HG03064 (cell line): ENCODE measurements at regions not wholly inside any gene's neighbourhood (a gene's known extent, or its start where the extent isn't known, plus 50 kb on each side); places are given as distances from the start of the nearest gene placed in this dataset.

Experiments used
- ATAC-seq: cut with Tn5 transposase; IDR thresholded peaks from one replicate; pipeline ENCODE4 v1.9.1; 2021; ENCODE audit warnings: low read depth; ENCODE audit not compliant: unreplicated experiment

DNA sequence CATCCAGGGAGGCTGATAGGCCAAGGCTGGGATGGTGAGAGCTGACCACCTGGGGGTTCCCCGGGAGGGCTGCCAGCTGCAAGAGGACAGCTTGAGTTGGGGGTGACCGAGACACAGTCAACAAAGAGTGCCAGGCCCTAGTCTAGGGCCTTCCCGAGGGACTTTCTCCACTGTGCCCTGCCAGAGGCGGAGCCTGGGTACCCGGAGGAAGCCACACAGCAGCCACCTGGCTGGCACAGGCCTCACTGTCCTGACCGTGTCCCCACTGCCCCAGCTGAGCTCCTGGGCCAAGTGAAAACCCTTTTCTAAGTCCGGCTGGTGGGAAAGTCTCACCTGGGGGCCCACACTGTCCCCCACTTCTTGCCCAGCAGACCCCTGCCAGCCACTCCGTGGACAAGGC lies 71.9 kb upstream of the GSE1 start:
- ATAC-seq = no peak

GRCh38 chr16:85541619-85541979 lies 71.5 kb upstream of the GSE1 start:
- ATAC-seq = no peak

DNA sequence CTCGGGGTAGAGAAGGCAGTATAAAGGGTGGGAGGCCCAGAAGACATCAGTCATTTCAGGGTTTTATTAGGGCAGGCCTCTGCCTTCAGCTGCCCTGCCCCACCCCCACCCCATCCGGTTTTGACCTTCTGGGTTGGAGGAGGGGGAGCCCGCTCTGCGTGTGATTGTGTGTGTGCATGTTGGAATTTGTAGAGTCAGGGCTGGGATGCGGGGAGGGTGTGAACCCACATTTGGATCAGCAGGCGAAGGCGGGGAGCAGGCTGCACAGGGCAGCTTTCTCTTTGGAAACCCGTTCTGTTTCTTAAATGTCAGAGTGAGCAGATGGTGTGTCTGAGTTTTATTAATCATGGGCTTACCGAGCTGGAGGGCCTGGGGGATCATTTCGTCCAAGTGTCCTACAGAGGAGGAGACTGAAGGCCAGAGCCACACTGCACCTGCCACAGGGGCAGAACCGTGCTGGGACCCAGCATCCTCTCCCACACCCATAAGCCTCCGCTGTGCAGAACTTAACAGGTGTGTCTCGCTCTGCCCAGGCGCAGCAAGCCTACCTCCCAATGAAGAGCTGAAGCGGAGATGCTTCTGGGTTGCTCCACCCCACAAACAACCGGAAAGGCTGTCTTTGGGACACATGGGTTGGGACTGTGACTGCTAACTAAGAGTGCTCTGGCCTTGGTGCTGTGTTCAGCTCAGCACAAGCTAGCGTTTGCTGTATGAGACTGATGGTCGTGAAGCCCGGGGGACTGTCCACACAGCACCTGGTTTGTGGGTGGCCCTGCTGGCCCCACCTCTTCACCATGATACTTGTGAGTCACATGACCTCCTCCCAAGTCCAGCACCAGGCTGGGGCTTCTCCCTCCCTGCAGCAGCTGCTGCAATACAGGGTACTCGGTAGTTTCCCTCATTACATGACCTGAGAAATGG lies 70.9 kb upstream of the GSE1 start:
- ATAC-seq = no peak

DNA sequence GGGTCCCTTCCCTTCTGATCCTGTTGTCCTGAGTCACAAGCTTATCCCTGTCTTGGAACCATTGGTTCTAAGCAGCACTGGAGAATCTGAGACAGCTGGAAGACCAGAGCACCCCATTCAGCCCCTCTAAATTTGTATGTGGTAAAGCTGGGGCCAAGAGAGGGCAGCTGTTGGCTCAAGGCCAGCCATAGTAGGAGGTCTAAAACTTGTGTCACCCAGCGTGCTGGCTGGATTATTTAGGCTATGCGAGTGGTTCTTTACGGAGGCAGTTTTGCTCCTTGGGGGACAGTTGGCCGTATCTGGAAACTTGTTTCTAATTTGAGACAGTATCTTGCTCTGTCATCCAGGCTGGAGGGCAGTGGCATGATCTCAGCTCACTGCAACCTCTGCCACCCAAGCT lies 69.6 kb upstream of the GSE1 start:
- ATAC-seq = no peak

- no peak for ATAC-seq
These were observed 69.1 kb upstream of the GSE1 start for GRCh38 chr16:85544016-85544415.

- ATAC-seq = no peak
These were observed 68.5 kb upstream of the GSE1 start for GRCh38 chr16:85544668-85545067.

DNA sequence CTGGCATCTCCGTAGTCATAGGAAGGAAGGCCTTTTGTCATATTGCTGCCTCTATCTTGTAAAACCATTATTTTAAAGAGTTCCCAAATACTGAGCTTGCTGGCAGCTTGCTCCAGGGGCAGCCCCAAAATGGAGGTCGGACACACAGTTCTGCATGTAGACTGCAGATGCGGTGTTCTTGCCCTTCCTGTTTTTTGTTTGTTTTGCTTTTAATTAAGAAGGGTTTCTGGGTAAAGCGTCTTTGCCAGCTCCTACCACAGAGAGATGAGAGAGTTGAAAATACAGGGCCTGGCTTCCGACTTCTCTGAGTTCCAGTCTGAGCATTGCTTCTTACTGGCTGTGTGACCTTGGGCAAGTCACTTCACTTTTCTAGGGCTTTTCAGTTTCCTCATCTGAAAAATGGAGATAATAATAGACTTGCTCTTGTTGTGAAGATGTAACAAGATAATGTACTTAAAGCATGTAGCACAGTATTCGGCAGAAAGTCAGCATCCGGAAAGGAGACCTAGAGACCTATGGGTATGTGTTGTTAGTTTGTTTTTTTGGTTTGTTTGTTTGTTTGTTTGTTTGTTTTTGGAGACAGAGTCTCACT lies 67.8 kb upstream of the GSE1 start:
- no peak for ATAC-seq

GRCh38 chr16:85546585-85547447 lies 66.3 kb upstream of the GSE1 start:
- no peak for ATAC-seq

DNA sequence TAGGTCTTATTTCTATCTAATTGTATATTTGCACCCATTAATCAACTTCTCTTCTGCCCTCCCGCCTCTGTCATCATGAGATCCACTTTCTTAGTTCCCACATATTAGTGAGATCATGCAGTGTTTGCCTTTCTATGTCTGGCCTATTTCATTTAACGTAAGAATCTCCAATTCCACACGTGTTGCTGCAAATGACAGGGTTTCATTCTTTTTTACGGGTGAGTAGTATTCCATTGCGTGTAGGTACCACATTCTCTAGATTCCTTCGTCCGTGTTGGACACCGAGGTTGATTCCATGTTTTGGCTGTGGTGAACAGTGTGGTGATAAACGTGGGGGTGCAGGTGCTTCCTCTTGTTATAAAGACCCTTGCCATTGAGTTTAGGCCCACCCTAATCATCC lies 64.7 kb upstream of the GSE1 start:
- ATAC-seq = no peak

DNA sequence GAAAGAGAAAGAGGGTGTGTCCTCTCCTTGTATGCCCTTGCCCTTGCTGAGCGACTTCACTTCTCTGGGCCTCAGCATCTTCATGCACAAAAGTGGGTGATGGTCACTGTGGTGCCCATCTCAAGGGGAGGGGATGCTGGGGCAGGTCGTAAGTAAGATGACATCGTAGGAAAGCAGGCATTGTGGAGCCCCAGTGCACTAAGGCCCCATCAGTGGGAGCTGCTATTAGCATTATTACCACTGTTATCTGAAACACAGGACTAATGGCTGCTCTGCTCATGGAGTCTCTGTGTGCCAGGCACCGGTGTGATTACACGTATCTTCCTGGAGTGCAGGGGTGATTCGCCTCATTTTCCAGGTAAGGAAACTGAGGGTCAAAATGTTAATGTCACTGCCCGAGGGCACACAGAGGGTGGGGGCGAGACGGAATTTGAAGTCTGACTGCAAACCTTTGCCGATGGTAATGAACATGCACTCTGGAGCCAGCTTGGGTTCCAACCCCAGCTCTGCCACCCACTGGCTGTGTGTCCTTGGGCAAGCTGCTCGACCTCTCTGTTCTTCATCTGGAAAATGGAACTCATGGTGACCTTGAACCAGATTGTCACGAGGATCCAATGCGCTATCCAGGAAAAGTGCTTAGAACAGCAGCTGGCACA lies 63.2 kb upstream of the GSE1 start:
- ATAC-seq = no peak

DNA sequence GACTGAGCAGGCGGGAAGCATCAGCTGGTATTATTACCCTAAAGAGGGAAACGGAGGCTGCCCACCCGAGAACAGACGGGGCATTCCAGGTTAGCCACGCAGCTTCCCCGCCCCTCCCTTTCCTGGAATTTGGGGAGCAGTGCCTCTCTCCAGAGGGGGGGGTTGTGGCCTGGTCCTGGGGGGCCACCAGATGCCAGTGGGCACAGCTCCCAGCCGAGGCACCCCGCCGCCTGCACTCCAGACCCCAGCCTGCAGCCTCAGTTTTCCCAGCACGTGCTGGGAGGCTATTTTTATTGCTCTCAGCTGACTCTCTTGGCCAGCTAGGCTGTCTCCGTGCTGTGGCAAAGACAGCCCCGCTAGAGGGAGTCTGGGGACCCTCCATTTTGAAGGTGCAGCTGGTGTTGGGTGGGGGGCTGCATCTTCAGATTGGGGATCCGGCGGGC lies 62.7 kb upstream of the GSE1 start:
- ATAC-seq = no peak

DNA sequence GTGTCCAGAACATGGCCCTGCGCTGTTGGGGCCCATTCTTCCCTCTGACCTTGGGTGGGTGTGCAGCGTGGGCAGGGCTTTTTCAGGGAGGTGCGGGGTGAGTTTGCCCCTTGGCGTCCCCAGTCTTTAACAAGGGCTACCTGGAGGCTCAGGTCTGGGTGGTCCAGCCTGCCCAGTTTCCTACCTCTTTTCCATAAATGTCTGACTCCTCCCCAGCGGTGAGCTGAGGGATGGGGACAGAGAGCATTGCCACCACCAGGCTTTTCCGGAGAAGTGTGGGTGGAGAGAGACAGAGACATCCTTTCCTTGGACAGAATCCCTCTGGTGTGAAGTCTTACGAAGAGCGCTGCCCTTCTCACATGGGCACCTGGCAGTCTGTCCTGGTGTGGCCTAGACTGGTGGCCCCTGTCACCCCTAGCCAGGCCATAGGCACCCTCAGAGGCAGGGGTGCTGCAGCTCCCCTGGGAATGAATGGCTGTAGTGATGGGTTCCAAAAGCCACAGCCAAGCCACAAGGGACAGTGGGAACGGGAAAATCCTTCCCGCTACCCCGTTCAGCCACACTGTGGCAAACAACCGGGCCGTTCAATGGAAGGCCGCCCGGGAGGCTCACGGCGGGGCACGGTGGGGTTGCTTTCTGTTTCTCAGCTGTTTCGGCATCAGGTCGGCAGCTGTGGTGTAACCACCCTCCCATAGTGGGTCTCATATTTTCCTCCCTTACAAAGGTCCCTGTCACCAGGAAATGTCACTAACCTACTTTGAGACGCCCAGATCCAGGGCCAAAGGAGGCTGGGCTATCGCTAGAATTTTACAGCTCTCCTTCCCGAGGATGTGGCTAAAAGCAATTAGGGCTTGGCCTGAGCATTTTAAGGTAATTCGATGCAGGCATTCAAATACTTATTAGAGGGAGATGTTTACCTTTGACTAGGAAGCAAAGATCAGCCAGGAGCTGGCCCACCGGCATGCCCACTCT lies 61.9 kb upstream of the GSE1 start:
- no peak for ATAC-seq

DNA sequence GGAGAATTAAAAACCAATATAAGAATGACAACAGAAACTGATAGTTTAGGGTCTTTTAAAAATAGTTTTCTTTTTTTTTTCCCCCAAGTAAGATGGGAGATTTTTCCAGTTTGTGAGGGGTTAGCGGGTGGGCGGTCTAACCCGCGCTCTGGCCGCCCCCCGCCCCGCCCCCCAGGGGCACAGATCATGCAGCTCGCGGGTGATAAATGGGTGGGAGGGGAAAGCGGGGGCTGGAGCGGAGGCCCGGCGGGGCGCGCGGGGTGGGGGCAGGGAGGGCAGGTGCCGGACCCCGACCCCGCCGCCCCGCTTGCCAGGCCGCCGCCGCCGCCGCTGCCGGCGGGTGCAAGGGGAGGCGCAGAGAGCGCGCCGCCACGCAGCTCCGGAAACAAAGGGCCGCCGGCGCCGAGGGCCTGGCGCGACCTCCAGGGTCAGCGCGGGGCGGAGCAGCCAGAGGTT lies 60.1 kb upstream of the GSE1 start:
- ATAC-seq = peak; percentile 12

DNA sequence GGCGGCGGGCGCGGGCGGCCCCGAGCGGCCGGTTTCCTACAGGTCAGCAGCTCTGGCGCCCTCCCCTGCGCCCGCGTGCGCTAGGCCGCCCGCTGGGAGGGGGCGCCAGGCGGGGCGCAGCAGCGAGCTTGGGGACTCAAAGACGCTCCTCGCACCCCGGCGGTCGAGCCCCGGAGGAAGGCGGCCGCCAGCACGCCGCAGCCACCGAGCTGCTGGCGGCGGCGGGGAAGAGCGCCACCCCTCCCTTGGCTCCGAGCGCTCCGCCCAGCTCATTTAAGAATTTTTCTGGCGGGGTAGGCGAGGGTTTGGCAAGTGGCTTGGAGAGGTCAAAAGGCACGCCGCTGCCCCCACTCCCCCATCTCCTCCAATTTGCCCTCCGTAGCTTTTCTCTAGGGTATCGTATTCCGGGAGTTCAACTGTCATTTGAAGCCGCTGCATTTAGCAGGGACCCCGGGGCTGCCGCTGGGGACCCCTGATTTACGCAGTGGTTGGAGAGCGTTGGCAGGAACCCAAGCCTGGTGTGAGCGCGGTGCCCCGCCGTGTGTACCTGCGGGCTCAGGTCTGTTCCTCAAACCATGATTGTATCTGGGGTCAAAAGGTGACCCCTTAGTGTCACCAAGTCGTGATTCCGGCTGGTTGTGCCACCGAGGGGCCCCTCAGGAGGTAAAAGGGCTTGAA lies 59.5 kb upstream of the GSE1 start:
- peak; percentile 30 for ATAC-seq

- ATAC-seq = peak; percentile 43
These were observed 58.8 kb upstream of the GSE1 start for GRCh38 chr16:85554114-85554888.

DNA sequence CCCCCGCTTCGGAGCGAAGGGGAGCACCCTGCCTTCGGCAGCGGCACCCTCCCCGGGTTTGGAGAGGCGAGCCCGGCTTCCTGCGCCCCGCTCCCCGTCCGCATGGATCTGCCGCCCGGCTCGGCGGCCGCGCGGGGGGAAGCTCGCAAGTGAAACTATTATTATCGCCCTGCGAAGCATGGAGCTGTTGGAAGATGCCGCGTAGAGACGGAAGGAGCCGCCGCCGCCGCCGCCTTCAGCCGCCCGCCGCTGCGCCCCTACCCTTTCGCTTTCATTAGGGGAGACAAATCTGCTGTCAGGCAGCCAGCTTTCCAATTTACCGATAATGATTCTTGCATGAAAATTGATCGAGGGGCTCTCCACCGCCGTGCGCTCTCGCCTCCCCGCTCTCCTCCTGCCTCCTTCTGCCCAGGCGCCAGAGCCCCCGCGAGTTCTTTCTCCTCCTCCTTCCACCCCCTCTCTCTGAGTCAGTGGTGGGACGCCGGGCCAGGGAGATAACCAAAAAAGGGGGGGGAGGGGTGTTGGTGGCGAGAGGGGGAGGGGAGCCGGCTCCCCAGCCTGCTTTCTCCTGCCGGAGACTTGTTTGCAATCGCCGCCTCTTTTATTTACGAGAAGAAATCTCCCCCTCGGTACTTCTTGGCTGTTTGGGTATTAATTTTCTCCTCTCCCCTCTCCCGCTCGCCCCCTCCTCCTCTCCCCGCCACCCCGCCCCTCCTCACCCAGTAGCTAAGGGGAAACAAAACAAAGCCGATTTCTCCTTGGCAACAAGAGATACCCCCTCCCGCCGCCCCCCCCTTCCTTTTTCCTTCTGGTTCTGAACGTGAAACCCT lies 58.0 kb upstream of the GSE1 start:
- no peak for ATAC-seq

GRCh38 chr16:85555719-85556455 lies 57.2 kb upstream of the GSE1 start:
- no peak for ATAC-seq
